K562 (cell line): ENCODE measurements at regions not wholly inside any gene's neighbourhood (a gene's known extent, or its start where the extent isn't known, plus 50 kb on each side); places are given as distances from the start of the nearest gene placed in this dataset.

Experiments used
- ATAC-seq: fragments of 200-7000 bp; cut with Tn5 transposase; 3 replicates; pipeline ENCODE4 v1.9.1; 2020; ENCODE audit warnings: moderate library complexity
- BruUV-seq: library from RNA; stranded (reverse); fragments of 400-500 nt; replicated peaks from 2 replicates; lab custom pipeline; 2021; lab: Mats Ljungman, UMichigan
- CTCF ChIA-PET: fragments of 300-600 bp; formaldehyde crosslinking; extraction: SDS; loops from one replicate; lab custom pipeline; 2021; ENCODE audit warnings: low intra/inter-chr PET ratio; lab: Yijun Ruan, JAX
- POLR2A ChIA-PET: fragments of 300-600, 350-650 bp; sonication (Branson Sonifier 250); formaldehyde crosslinking; extraction: SDS; loops from one replicate; lab custom pipeline; 2021; ENCODE audit warnings: antibody characterized with exemption, inconsistent platforms; lab: Yijun Ruan, JAX
- DNase-seq, 4 experiments: peaks; one replicate each; pipeline versions ENCODE4 v3.0.0 to v3.0.0-alpha.2; 2011 to 2018; ENCODE audit warnings: low spot score in 3 of 4, mixed read lengths in 3 of 4; ENCODE audit errors: extremely low read depth in 1 of 4
- FAIRE-seq: peaks from 2 replicates; lab custom pipeline; 2011; peaks lifted over from hg19 to GRCh38; lab: Jason Lieb, UNC
- H2AFZ ChIP-seq: 2 replicates; pipeline ENCODE4 v1.6.0; 2011; ENCODE audit warnings: low read depth, low read length, control low read depth, inconsistent platforms
- H3K27ac ChIP-seq: fragments of 200-600 bp; 3 replicates; pipeline ENCODE4 v1.8.0; 2011; ENCODE audit warnings: low read depth, mild to moderate bottlenecking, control low read depth, inconsistent platforms, low read length, moderate library complexity, mixed read lengths; ENCODE audit errors: extremely low read depth
- H3K27me3 ChIP-seq, 2 experiments: fragments of 300-600 bp in 1 of 2; 2 replicates in 1 of 2; 3 replicates in 1 of 2; pipeline versions ENCODE4 v1.6.0 to v1.8.0; 2011; ENCODE audit warnings: inconsistent platforms in 2 of 2, low read length in 2 of 2, mild to moderate bottlenecking in 1 of 2, mixed read lengths in 1 of 2, moderate library complexity in 1 of 2; ENCODE audit not compliant: control insufficient read depth in 2 of 2, insufficient read depth in 2 of 2
- H3K36me3 ChIP-seq: fragments of 300-600 bp; 3 replicates; pipeline ENCODE4 v1.8.0; 2011; ENCODE audit warnings: mild to moderate bottlenecking, low read length, inconsistent platforms; ENCODE audit not compliant: control insufficient read depth, insufficient read depth
- H3K4me1 ChIP-seq, 2 experiments: fragments of 200-600 bp in 1 of 2; replicated peaks in 1 of 2; 2 replicates in 1 of 2; 3 replicates in 1 of 2; pipeline versions ENCODE4 v1.5.1 to v1.8.0; 2011; ENCODE audit warnings: inconsistent platforms in 2 of 2, low read length in 2 of 2, mild to moderate bottlenecking in 1 of 2, mixed read lengths in 1 of 2, moderate library complexity in 1 of 2; ENCODE audit not compliant: control insufficient read depth in 2 of 2, insufficient read depth in 2 of 2
- H3K4me2 ChIP-seq: 2 replicates; pipeline ENCODE4 v1.6.1; 2011; ENCODE audit warnings: low read length, control low read depth, inconsistent platforms, mixed read lengths; ENCODE audit not compliant: insufficient read depth
- H3K4me3 ChIP-seq: fragments of 200-600 bp; sonication (generic), shearing (Covaris generic); 2 replicates; pipeline ENCODE4 v1.5.1; 2016; ENCODE audit warnings: control low read depth, inconsistent platforms
- H3K79me2 ChIP-seq: fragments of 200-600 bp; 3 replicates; pipeline ENCODE4 v1.8.0; 2011; ENCODE audit warnings: low read length, inconsistent platforms; ENCODE audit not compliant: control insufficient read depth, insufficient read depth
- H3K9ac ChIP-seq, 2 experiments: 2 replicates each; pipeline versions ENCODE4 v1.6.0 to v1.6.1; 2011; ENCODE audit warnings: low read depth in 2 of 2, low read length in 2 of 2, control low read depth in 1 of 2, inconsistent platforms in 1 of 2, mild to moderate bottlenecking in 1 of 2, mixed read lengths in 1 of 2; ENCODE audit not compliant: insufficient read depth in 1 of 2
- H3K9me1 ChIP-seq: one replicate; pipeline ENCODE4 v1.6.0; 2011; ENCODE audit warnings: inconsistent platforms, mild to moderate bottlenecking, low read length, moderate library complexity; ENCODE audit not compliant: control insufficient read depth, insufficient read depth
- H3K9me3 ChIP-seq: replicated peaks from 2 replicates; pipeline ENCODE4 v1.5.1; 2011; ENCODE audit warnings: low read depth, low read length, inconsistent platforms; ENCODE audit not compliant: control insufficient read depth, insufficient read depth
- H4K20me1 ChIP-seq: replicated peaks from 2 replicates; pipeline ENCODE4 v1.6.1; 2011; ENCODE audit warnings: low read length, inconsistent platforms, mixed read lengths; ENCODE audit not compliant: control insufficient read depth, insufficient read depth
- BCOR ChIP-seq: fragments of 450-650 bp; IDR thresholded peaks from 2 replicates; pipeline ENCODE4 v1.6.1; 2016
- CGGBP1 ChIP-seq: fragments of 250-450 bp; sonication (Bioruptor Pico); IDR thresholded peaks from 2 replicates; pipeline ENCODE4 v1.9.0; 2021; ENCODE audit warnings: mild to moderate bottlenecking
- CXXC5 ChIP-seq: fragments of 250-450 bp; sonication (Bioruptor Pico); IDR thresholded peaks from 2 replicates; pipeline ENCODE4 v1.8.0; 2022; ENCODE audit warnings: inconsistent platforms, mild to moderate bottlenecking, moderate library complexity
- ETS1 ChIP-seq: conservative IDR thresholded peaks from 2 replicates; pipeline ENCODE4 v1.6.1; 2011; ENCODE audit warnings: low read depth, mild to moderate bottlenecking, low read length; ENCODE audit not compliant: control insufficient read depth
- NFYB ChIP-seq: IDR thresholded peaks from 2 replicates; pipeline ENCODE4 v1.6.1; 2011; ENCODE audit warnings: mild to moderate bottlenecking, moderate library complexity; ENCODE audit not compliant: insufficient read length; ENCODE audit errors: extremely low read depth
- PREB ChIP-seq: sonication (generic); formaldehyde crosslinking; IDR thresholded peaks from 2 replicates; pipeline ENCODE4 v1.8.1; 2023; ENCODE audit warnings: mild to moderate bottlenecking, missing genetic modification reagents
- U2AF2 ChIP-seq: fragments of 200-400 bp; formaldehyde crosslinking; optimal IDR thresholded peaks from 2 replicates; pipeline ENCODE3; 2017; ENCODE audit warnings: low read depth, mild to moderate bottlenecking, low read length
- WHSC1 ChIP-seq: IDR thresholded peaks from one replicate; pipeline ENCODE4 v1.6.1; 2012; ENCODE audit warnings: low read length, control low read depth, inconsistent platforms
- ZNF395 ChIP-seq: fragments of 200-800 bp; sonication (Bioruptor generic); IDR thresholded peaks from 2 replicates; pipeline ENCODE4 v1.6.1; 2017; ENCODE audit warnings: missing genetic modification characterization, missing compliant biosample characterization
- ZNF551 ChIP-seq: fragments of 250-450 bp; sonication (Bioruptor Pico); IDR thresholded peaks from 2 replicates; pipeline ENCODE4 v1.5.0; 2021; ENCODE audit warnings: mild to moderate bottlenecking, moderate library complexity
- ZZZ3 ChIP-seq: fragments of 450-650 bp; IDR thresholded peaks from 2 replicates; pipeline ENCODE4 v1.6.1; 2016; ENCODE audit warnings: antibody characterized with exemption, mild to moderate bottlenecking, moderate library complexity
- WGBS: fragments of 100-300 bp; shearing (Covaris generic); methylation state at CpG from one replicate; pipeline ENCODE4 v1.1.6; 2016; ENCODE audit warnings: low coverage, mixed read lengths; ENCODE audit not compliant: insufficient coverage; ENCODE audit errors: missing lambda C conversion rate; 5-methylcytosine and 5-hydroxymethylcytosine counted together
- in situ Hi-C: fragments of 300-500 bp; cut with MboI; formaldehyde crosslinking; loops from 4 replicates; pipeline ENCODE4 v1.15.0; 2018; ENCODE audit warnings: inconsistent platforms, mixed read lengths
- intact Hi-C: fragments of 100-400 bp; cut with micrococcal nuclease; formaldehyde crosslinking; loops from 2 replicates; pipeline ENCODE4 v1.14.2; 2022

- 0% methylated on average over 1 of the region's 1 CpG for WGBS
- ChIA-PET POLR2A (no interaction called here), CTCF (no interaction called here)
- Histone ChIP-seq H3K9me1 (no peaks in the 10 kb centered on the region), H3K27me3 (no peaks in the 10 kb centered on the region), H3K36me3 (no peaks in the 10 kb centered on the region), H4K20me1 (no peaks in the 10 kb centered on the region), H3K9ac (no peak overlapping the region), H2AFZ (no peak overlapping the region), H3K4me2 (no peak overlapping the region), H3K9me3 (no peaks in the 10 kb centered on the region), H3K79me2 (no peaks in the 10 kb centered on the region), H3K27ac (no peak overlapping the region)
- ATAC-seq (no peak), FAIRE-seq (no peak), DNase-seq (no peak)
- no TSS peak for BruUV-seq
- intact Hi-C loops (no loop called here), in situ Hi-C loops (no loop called here)
- TF ChIP-seq NFYB (no peak), CGGBP1 (CRISPR knock-in tag) (no peak)
- TF ChIP-seq, all 486 proteins: peak for 0
- H3K4me3 ChIP-seq, result no peak overlapping the region
- H3K4me1 ChIP-seq, result no peaks in the 10 kb centered on the region
These were observed 204.2 kb upstream of the CASK start for GRCh38 chrX:42127563-42127962.

GRCh38 chrX:42123369-42123768 lies 200.0 kb upstream of the CASK start:
- H3K9me1 ChIP-seq, result no peaks in the 10 kb centered on the region
- H3K9me3 ChIP-seq, result no peaks in the 10 kb centered on the region
- no peak overlapping the region for H2AFZ ChIP-seq
- intact Hi-C loops (no loop called here), in situ Hi-C loops (no loop called here)
- no peak for FAIRE-seq
- DNase-seq, result no peak
- H3K9ac ChIP-seq, result no peak overlapping the region
- H3K36me3 ChIP-seq, result no peaks in the 10 kb centered on the region
- BruUV-seq, result no TSS peak
- H3K4me3 ChIP-seq, result no peak overlapping the region
- WGBS, result 0% methylated on average over 4 of the region's 4 CpGs
- H3K4me1 ChIP-seq, result no peaks in the 10 kb centered on the region
- CTCF ChIA-PET, result no interaction called here
- POLR2A ChIA-PET, result no interaction called here
- no peak overlapping the region for H3K27ac ChIP-seq
- no peak overlapping the region for H3K4me2 ChIP-seq
- H3K27me3 ChIP-seq, result no peaks in the 10 kb centered on the region
- no peak for ATAC-seq
- no peaks in the 10 kb centered on the region for H3K79me2 ChIP-seq
- H4K20me1 ChIP-seq, result no peaks in the 10 kb centered on the region
- TF ChIP-seq ZNF395 (no peak), ZNF551 (CRISPR knock-in tag) (no peak), ZZZ3 (no peak), BCOR (no peak), PREB (no peak), CXXC5 (no peak), WHSC1 (no peak), U2AF2 (no peak), ETS1 (no peak)
